Endothelial cell of umbilical vein (primary cell): ENCODE measurements at regions not wholly inside any gene's neighbourhood (a gene's known extent, or its start where the extent isn't known, plus 50 kb on each side); places are given as distances from the start of the nearest gene placed in this dataset.

Experiments
- BruUV-seq: library from RNA; stranded (reverse); fragments of 400-500 nt; replicated peaks from 2 replicates; lab custom pipeline; 2021; lab: Mats Ljungman, UMichigan
- CTCF ChIA-PET: fragments of 300-600, 350-600 bp; sonication (Branson Sonifier 250); formaldehyde crosslinking; loops from one replicate; lab custom pipeline; 2021; ENCODE audit warnings: antibody characterized with exemption, inconsistent platforms; lab: Charles Lee
- POLR2A ChIA-PET: fragments of 300-600, 350-600 bp; sonication (Branson Sonifier 250); formaldehyde crosslinking; loops from one replicate; lab custom pipeline; 2021; ENCODE audit warnings: antibody characterized with exemption, inconsistent platforms; lab: Charles Lee
- DNase-seq: peaks from one replicate; pipeline ENCODE4 v3.0.0-alpha.2; 2011; ENCODE audit warnings: low read depth, low spot score
- FAIRE-seq: peaks from 2 replicates; lab custom pipeline; 2011; peaks lifted over from hg19 to GRCh38; lab: Jason Lieb, UNC
- H2AFZ ChIP-seq: 2 replicates; pipeline ENCODE4 v1.6.0; 2012; ENCODE audit warnings: low read depth, low read length, control low read depth, inconsistent platforms
- H3K27ac ChIP-seq: 2 replicates; pipeline ENCODE4 v1.5.1; 2011; ENCODE audit warnings: low read depth, mild to moderate bottlenecking, control low read depth, low read length, moderate library complexity; ENCODE audit not compliant: insufficient read depth
- H3K27me3 ChIP-seq, 2 experiments: 2 replicates each; pipeline versions ENCODE4 v1.6.0 to v1.6.1; 2011; ENCODE audit warnings: low read length in 2 of 2, mixed read lengths in 1 of 2; ENCODE audit not compliant: control insufficient read depth in 2 of 2, insufficient read depth in 2 of 2
- H3K36me3 ChIP-seq, 2 experiments: 2 replicates in 1 of 2; 3 replicates in 1 of 2; pipeline ENCODE4 v1.5.1; 2011; ENCODE audit warnings: low read length in 2 of 2, mild to moderate bottlenecking in 1 of 2, moderate library complexity in 1 of 2; ENCODE audit not compliant: control insufficient read depth in 2 of 2, insufficient read depth in 2 of 2; ENCODE audit errors: extremely low read depth in 1 of 2
- H3K4me1 ChIP-seq: 3 replicates; pipeline ENCODE4 v1.5.1; 2011; ENCODE audit warnings: mild to moderate bottlenecking, low read length; ENCODE audit not compliant: control insufficient read depth, insufficient read depth; ENCODE audit errors: extremely low read depth
- H3K4me2 ChIP-seq: 2 replicates; pipeline ENCODE4 v1.6.1; 2011; ENCODE audit warnings: low read length, control low read depth, mixed read lengths; ENCODE audit not compliant: insufficient read depth
- H3K4me3 ChIP-seq, 3 experiments: fragments of 200-600 bp in 1 of 3; sonication (generic), shearing (Covaris generic) in 1 of 3; replicated peaks in 1 of 3; 2 replicates each; pipeline ENCODE4 v1.5.1; 2011 to 2016; ENCODE audit warnings: control low read depth in 3 of 3, low read length in 3 of 3, mild to moderate bottlenecking in 2 of 3, inconsistent platforms in 1 of 3, low read depth in 1 of 3, moderate library complexity in 1 of 3; ENCODE audit not compliant: insufficient read depth in 1 of 3
- H3K79me2 ChIP-seq: 2 replicates; pipeline ENCODE4 v1.6.0; 2012; ENCODE audit warnings: low read length, inconsistent platforms; ENCODE audit not compliant: control insufficient read depth, insufficient read depth
- H3K9ac ChIP-seq: replicated peaks from 2 replicates; pipeline ENCODE3; 2011; ENCODE audit warnings: low read length, control low read depth; ENCODE audit not compliant: insufficient read depth; ENCODE audit errors: extremely low read depth
- H3K9me1 ChIP-seq: replicated peaks from 3 replicates; pipeline ENCODE4 v1.6.0; 2011; ENCODE audit warnings: mild to moderate bottlenecking, low read length; ENCODE audit not compliant: control insufficient read depth, insufficient read depth; ENCODE audit errors: extremely low read depth
- H3K9me3 ChIP-seq: replicated peaks from 2 replicates; pipeline ENCODE4 v1.5.1; 2012; ENCODE audit warnings: low read length, inconsistent platforms; ENCODE audit not compliant: control insufficient read depth, insufficient read depth
- H4K20me1 ChIP-seq: replicated peaks from 2 replicates; pipeline ENCODE3; 2011; ENCODE audit warnings: mild to moderate bottlenecking, low read length; ENCODE audit not compliant: control insufficient read depth, insufficient read depth; ENCODE audit errors: extremely low read depth
- GATA2 ChIP-seq: IDR thresholded peaks from 2 replicates; pipeline ENCODE4 v1.7.0; 2011; ENCODE audit warnings: low read depth, mild to moderate bottlenecking, moderate library complexity, mixed read lengths, low read length; ENCODE audit not compliant: insufficient read length, insufficient read depth
- POLR2A ChIP-seq: IDR thresholded peaks from 2 replicates; pipeline ENCODE4 v1.6.1; 2012; ENCODE audit warnings: low read depth, mild to moderate bottlenecking, control low read depth, low read length
- POLR2AphosphoS5 ChIP-seq: IDR thresholded peaks from 2 replicates; pipeline ENCODE4 v1.6.1; 2012; ENCODE audit warnings: low read depth, mild to moderate bottlenecking, control low read depth, low read length, moderate library complexity; ENCODE audit not compliant: insufficient read depth
- dilution Hi-C: fragments of 300-500 bp; cut with MboI; formaldehyde crosslinking; loops from one replicate; pipeline ENCODE4 v1.15.0; 2019; ENCODE audit warnings: low sequenced_read_pairs; ENCODE audit not compliant: extremely low pct_ligation_motif_present
- intact Hi-C: fragments of 100-400 bp; cut with micrococcal nuclease; formaldehyde crosslinking; loops from one replicate; pipeline ENCODE4 v1.10.0; 2022

DNA sequence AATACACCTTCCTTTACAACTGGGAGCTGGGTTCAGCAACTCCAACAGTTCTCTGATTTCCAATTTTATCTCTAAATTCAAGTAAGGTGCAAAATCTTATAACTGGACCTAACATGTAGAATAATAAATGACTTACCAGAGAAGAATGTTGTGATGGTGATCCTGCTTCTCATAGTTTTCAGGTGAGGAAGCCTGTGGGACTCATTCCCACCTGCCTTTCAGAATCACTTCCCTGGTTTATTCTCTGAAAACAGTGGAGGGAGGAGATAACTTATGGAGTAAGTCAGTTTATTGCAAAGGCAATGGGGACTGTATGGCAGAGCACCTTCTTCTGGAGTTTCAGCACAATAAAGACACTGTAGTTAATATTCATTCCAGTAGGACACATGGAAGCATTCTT is 1188.2 kb upstream of the FAM98A start:
- Histone ChIP-seq H3K9me1 (no peaks in the 10 kb centered on the region), H3K9ac (no peak overlapping the region), H3K4me1 (no peaks in the 10 kb centered on the region), H3K36me3 (no peaks in the 10 kb centered on the region), H3K4me2 (no peak overlapping the region), H3K4me3 (no peak overlapping the region), H3K27ac (no peak overlapping the region), H3K9me3 (no peaks in the 10 kb centered on the region), H3K27me3 (no peaks in the 10 kb centered on the region), H3K79me2 (no peaks in the 10 kb centered on the region), H2AFZ (no peak overlapping the region), H4K20me1 (no peaks in the 10 kb centered on the region)
- ChIA-PET CTCF (no interaction called here), POLR2A (no interaction called here)
- FAIRE-seq = no peak
- dilution Hi-C loops = no loop called here
- BruUV-seq = no TSS peak
- TF ChIP-seq POLR2AphosphoS5 (no peak), POLR2A (no peak), GATA2 (no peak)
- DNase-seq = no peak
- intact Hi-C loops = no loop called here

DNA sequence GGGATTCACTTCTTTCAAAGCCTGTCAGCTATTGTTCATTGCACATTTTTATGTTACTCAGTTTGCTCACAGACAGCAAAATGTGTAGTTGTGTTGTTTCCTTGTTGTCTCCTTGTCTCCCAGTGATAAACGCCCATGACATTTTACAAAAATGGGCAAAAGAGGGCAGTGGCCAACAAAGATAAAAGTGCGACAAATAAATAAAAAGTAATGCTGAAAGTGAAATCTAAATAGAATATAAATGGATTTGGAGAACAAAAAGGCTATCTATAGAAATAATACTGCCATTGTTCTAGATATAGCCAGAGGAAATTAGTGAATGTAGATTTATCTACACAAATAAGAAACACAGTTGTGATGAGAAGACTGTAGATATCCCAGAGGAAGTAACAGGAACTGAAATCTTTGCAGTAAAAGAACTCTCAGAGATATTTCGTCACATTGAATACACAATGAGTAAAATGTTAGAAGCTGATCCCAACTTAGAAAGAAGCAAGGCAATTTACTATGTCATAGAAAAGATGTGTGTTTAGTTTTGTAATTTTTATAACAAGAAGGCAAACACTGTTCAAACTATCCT is 1186.2 kb upstream of the FAM98A start:
- BruUV-seq = no TSS peak
- no peak overlapping the region for H3K4me2 ChIP-seq
- TF ChIP-seq GATA2 (no peak), POLR2AphosphoS5 (no peak)
- no peaks in the 10 kb centered on the region for H3K36me3 ChIP-seq
- no peak for FAIRE-seq
- dilution Hi-C loops (no loop called here), intact Hi-C loops (no loop called here)
- H3K4me1 ChIP-seq = no peaks in the 10 kb centered on the region
- no peak overlapping the region for H3K9ac ChIP-seq
- H2AFZ ChIP-seq = no peak overlapping the region
- H4K20me1 ChIP-seq = no peaks in the 10 kb centered on the region
- no peaks in the 10 kb centered on the region for H3K79me2 ChIP-seq
- POLR2A ChIA-PET = no interaction called here
- no peak overlapping the region for H3K27ac ChIP-seq
- no peak for DNase-seq
- CTCF ChIA-PET = no interaction called here
- no peaks in the 10 kb centered on the region for H3K9me1 ChIP-seq
- H3K4me3 ChIP-seq = no peak overlapping the region
- no peaks in the 10 kb centered on the region for H3K27me3 ChIP-seq
- peaks cover 2% of the 10 kb centered on the region for H3K9me3 ChIP-seq
